PC-3 (cell line): ENCODE measurements at regions not wholly inside any gene's neighbourhood (a gene's known extent, or its start where the extent isn't known, plus 50 kb on each side); places are given as distances from the start of the nearest gene placed in this dataset.

Source experiments
- ATAC-seq: fragments of 200-7000 bp; cut with Tn5 transposase; 2 replicates; pipeline ENCODE4 v1.9.1; 2020; ENCODE audit warnings: mild to moderate bottlenecking, moderate library complexity
- BruUV-seq: library from RNA; stranded (reverse); fragments of 400-500 nt; replicated peaks from 2 replicates; lab custom pipeline; 2021; lab: Mats Ljungman, UMichigan
- CTCF ChIA-PET: fragments of 300-600 bp; sonication (Branson Sonifier 250); formaldehyde crosslinking; loops from one replicate; lab custom pipeline; 2022; ENCODE audit warnings: antibody characterized with exemption; lab: Charles Lee
- POLR2A ChIA-PET: fragments of 300-600 bp; sonication (Branson Sonifier 250); formaldehyde crosslinking; loops from one replicate; lab custom pipeline; 2022; ENCODE audit warnings: antibody characterized with exemption; ENCODE audit not compliant: unreplicated experiment; lab: Charles Lee
- DNase-seq: peaks from one replicate; pipeline ENCODE4 v3.0.0-alpha.2; 2015
- H2AFZ ChIP-seq: fragments of 300-600 bp; sonication (generic); 2 replicates; pipeline ENCODE4 v1.6.0; 2016; ENCODE audit warnings: antibody characterized with exemption, low read length
- H3F3A ChIP-seq: fragments of 300-600 bp; sonication (generic); one replicate; pipeline ENCODE4 v1.6.0; 2017; ENCODE audit warnings: antibody characterized with exemption, low read length, control low read depth, mild to moderate bottlenecking; ENCODE audit not compliant: unreplicated experiment
- H3K27ac ChIP-seq: fragments of 300-600 bp; sonication (generic); 2 replicates; pipeline ENCODE4 v1.5.1; 2016; ENCODE audit warnings: mild to moderate bottlenecking, low read length
- H3K27me3 ChIP-seq: fragments of 300-600 bp; sonication (generic); 2 replicates; pipeline ENCODE4 v1.6.1; 2016; ENCODE audit warnings: low read length, mixed read lengths
- H3K36me3 ChIP-seq: fragments of 300-600 bp; sonication (generic); 2 replicates; pipeline ENCODE4 v1.6.1; 2016; ENCODE audit warnings: low read depth, mixed run types, low read length, mixed read lengths
- H3K4me1 ChIP-seq: fragments of 300-600 bp; sonication (generic); 2 replicates; pipeline ENCODE4 v1.5.1; 2016; ENCODE audit warnings: low read length; ENCODE audit not compliant: insufficient read depth
- H3K4me2 ChIP-seq: fragments of 300-600 bp; sonication (generic); 2 replicates; pipeline ENCODE4 v1.6.0; 2016; ENCODE audit warnings: low read length
- H3K4me3 ChIP-seq: fragments of 300-600 bp; sonication (generic); 2 replicates; pipeline ENCODE4 v1.5.1; 2016; ENCODE audit warnings: mild to moderate bottlenecking, low read length, mixed read lengths
- H3K79me2 ChIP-seq: fragments of 300-600 bp; sonication (generic); 2 replicates; pipeline ENCODE4 v1.6.1; 2017; ENCODE audit warnings: low read length, mixed read lengths
- H3K9ac ChIP-seq: fragments of 300-600 bp; sonication (generic); 2 replicates; pipeline ENCODE4 v1.6.0; 2016; ENCODE audit warnings: mild to moderate bottlenecking, low read length
- H3K9me2 ChIP-seq: fragments of 300-600 bp; sonication (generic); replicated peaks from 2 replicates; pipeline ENCODE4 v1.6.1; 2016; ENCODE audit warnings: mixed run types, low read length, mixed read lengths
- H3K9me3 ChIP-seq: fragments of 300-600 bp; sonication (generic); 2 replicates; pipeline ENCODE4 v1.6.1; 2016; ENCODE audit warnings: low read length, mixed read lengths
- H4K20me1 ChIP-seq: fragments of 300-600 bp; sonication (generic); 2 replicates; pipeline ENCODE4 v1.6.1; 2016; ENCODE audit warnings: low read length, mixed read lengths
- CTCF ChIP-seq: fragments of 300-600 bp; sonication (generic); conservative IDR thresholded peaks from 2 replicates; pipeline ENCODE4 v1.5.1; 2017; ENCODE audit warnings: antibody characterized with exemption, low read depth, mild to moderate bottlenecking, low read length
- EZH2 ChIP-seq: fragments of 300-600 bp; sonication (generic); IDR thresholded peaks from one replicate; pipeline ENCODE4 v1.6.1; 2017; ENCODE audit warnings: antibody characterized with exemption, mild to moderate bottlenecking, low read length; ENCODE audit not compliant: unreplicated experiment
- EZH2phosphoT487 ChIP-seq: fragments of 300-600 bp; sonication (generic); IDR thresholded peaks from 2 replicates; pipeline ENCODE4 v1.6.1; 2018; ENCODE audit warnings: mild to moderate bottlenecking, antibody characterized with exemption, low read length, borderline replicate concordance
- intact Hi-C: fragments of 100-400 bp; cut with micrococcal nuclease; formaldehyde crosslinking; loops from 2 replicates; pipeline ENCODE4 v1.9.0; 2023

- intact Hi-C loops: loop anchor here (1.0 to 5.0 kb wide), 2 partner anchors 159 to 306 kb away; no protein-coding TSS in a partner anchor
- no peak overlapping the region for H3K9ac ChIP-seq
- POLR2A ChIA-PET: no interaction called here
Measured at GRCh38 chr1:209512821-209513220, 70.7 kb upstream of the CAMK1G start.

GRCh38 chr1:209513226-209513625, 70.3 kb upstream of the CAMK1G start:
- no TSS peak for BruUV-seq
- no peak overlapping the region for H3K4me3 ChIP-seq
- no peak overlapping the region for H3K9ac ChIP-seq
- H3K27ac ChIP-seq: no peak overlapping the region
- H3K79me2 ChIP-seq: no peaks in the 10 kb centered on the region
- TF ChIP-seq CTCF (peak; percentile 89), EZH2phosphoT487 (no peak)
- H3K27me3 ChIP-seq: no peaks in the 10 kb centered on the region
- H3K9me2 ChIP-seq: no peaks in the 10 kb centered on the region
- ATAC-seq (peak; percentile 76), DNase-seq (peak; percentile 85)
- no peaks in the 10 kb centered on the region for H3K9me3 ChIP-seq
- intact Hi-C loops: loop anchor here (1.0 to 5.0 kb wide), 2 partner anchors 159 to 306 kb away; no protein-coding TSS in a partner anchor
- ChIA-PET POLR2A (no interaction called here), CTCF (interaction anchor here (1.0 to 1.3 kb wide), 2 partner anchors 53 to 311 kb away, joined by 3 to 5 read pairs; no protein-coding TSS in a partner anchor)
- H3K4me2 ChIP-seq: no peak overlapping the region
- H2AFZ ChIP-seq: peak overlapping the region; percentile 4; the same call in 1 of the 2 replicates
- H4K20me1 ChIP-seq: no peaks in the 10 kb centered on the region
- H3F3A ChIP-seq: no peaks in the 10 kb centered on the region
- H3K36me3 ChIP-seq: no peaks in the 10 kb centered on the region
- H3K4me1 ChIP-seq: no peaks in the 10 kb centered on the region

More at GRCh38 chr1:209512821-209513220, 70.7 kb upstream of the CAMK1G start:
- H3K27ac ChIP-seq: no peak overlapping the region
- no peak overlapping the region for H3K4me2 ChIP-seq
- BruUV-seq: no TSS peak
- no peaks in the 10 kb centered on the region for H3K9me2 ChIP-seq
- no peaks in the 10 kb centered on the region for H3K36me3 ChIP-seq
- H3K27me3 ChIP-seq: no peaks in the 10 kb centered on the region
- no peaks in the 10 kb centered on the region for H3K9me3 ChIP-seq
- CTCF ChIA-PET: interaction anchor here (1.3 kb wide), 1 partner anchor 53 kb away, joined by 5 read pairs; no protein-coding TSS in a partner anchor
- no peaks in the 10 kb centered on the region for H3F3A ChIP-seq
- no peak for DNase-seq
- no peaks in the 10 kb centered on the region for H3K79me2 ChIP-seq
- no peak for ATAC-seq
- TF ChIP-seq EZH2 (no peak), EZH2phosphoT487 (no peak), CTCF (no peak)
- H4K20me1 ChIP-seq: no peaks in the 10 kb centered on the region
- no peaks in the 10 kb centered on the region for H3K4me1 ChIP-seq
- H2AFZ ChIP-seq: peak overlapping the region; percentile 4; the same call in 1 of the 2 replicates
- H3K4me3 ChIP-seq: no peak overlapping the region
